Heart left ventricle (tissue), 16 donors: ENCODE measurements at regions not wholly inside any gene's neighbourhood (a gene's known extent, or its start where the extent isn't known, plus 50 kb on each side); places are given as distances from the start of the nearest gene placed in this dataset.

Experiments used
- ATAC-seq, 4 donors: fragments of 200-7000 bp; cut with Tn5 transposase; one replicate each; pipeline ENCODE4 v1.9.1; 2020 to 2022; ENCODE audit warnings: moderate library complexity in 4 of 4, mild to moderate bottlenecking in 3 of 4, moderate number of reproducible peaks in 1 of 4
- DNase-seq, 5 donors: peaks; one replicate each; pipeline ENCODE4 v3.0.0-alpha.2; 2020
- H3K27ac ChIP-seq, 12 donors: fragments of 200-600 bp; sonication (generic) in 4 of 12; one replicate each; pipeline versions ENCODE4 v1.5.0 to v1.8.0; 2016 to 2022; ENCODE audit warnings: mild to moderate bottlenecking in 2 of 12
- H3K27me3 ChIP-seq, 9 donors: fragments of 200-600 bp; sonication (generic) in 2 of 9; one replicate each; pipeline versions ENCODE4 v1.5.1 to v1.8.0; 2016 to 2022; ENCODE audit warnings: mild to moderate bottlenecking in 3 of 9
- H3K36me3 ChIP-seq, 9 donors: fragments of 200-600 bp; sonication (generic) in 2 of 9; one replicate each; pipeline versions ENCODE4 v1.5.0 to v1.8.0; 2018 to 2022; ENCODE audit warnings: mild to moderate bottlenecking in 2 of 9
- H3K4me1 ChIP-seq, 12 donors: fragments of 200-600 bp; sonication (generic) in 4 of 12; one replicate each; pipeline versions ENCODE4 v1.5.0 to v1.8.0; 2016 to 2022; ENCODE audit warnings: mild to moderate bottlenecking in 3 of 12
- H3K4me3 ChIP-seq, 12 donors: fragments of 200-600 bp; sonication (generic) in 4 of 12; one replicate each; pipeline versions ENCODE4 v1.5.0 to v1.8.0; 2017 to 2022; ENCODE audit warnings: mild to moderate bottlenecking in 9 of 12, moderate library complexity in 4 of 12
- H3K9me3 ChIP-seq, 12 donors: fragments of 200-600 bp; sonication (generic) in 4 of 12; one replicate each; pipeline versions ENCODE4 v1.5.0 to v1.8.0; 2016 to 2022; ENCODE audit warnings: mild to moderate bottlenecking in 1 of 12
- POLR2A ChIP-seq, 2 donors: fragments of 450-650 bp; IDR thresholded peaks; one replicate each; pipeline ENCODE4 v1.6.1; 2017; ENCODE audit warnings: antibody characterized with exemption in 2 of 2, mild to moderate bottlenecking in 2 of 2, moderate library complexity in 2 of 2
- WGBS, 4 donors: extraction: QIAGEN DNeasy Blood & Tissue Kit in 2 of 4; methylation state at CpG; one replicate each; pipeline versions ENCODE4 v1.1.5 to v1.1.7; 2013 to 2018; 5-methylcytosine and 5-hydroxymethylcytosine counted together
- intact Hi-C, 10 donors: fragments of 100-400 bp; cut with DNase I; formaldehyde crosslinking; loops; one replicate each; pipeline versions ENCODE4 v1.11.1 to v1.14.2; 2022
- TF ChIP-seq, protein P1 (sequence below), 12 donors: fragments of 200-600 bp; sonication (generic) in 4 of 12; IDR thresholded peaks; one replicate each; pipeline versions ENCODE4 v1.5.0 to v1.8.0; 2018 to 2022; ENCODE audit warnings: antibody characterized with exemption in 12 of 12, mild to moderate bottlenecking in 5 of 12
- donor health status: ischemic (EF 13 %, LVEDD 7.1; RV severe dilation, severe dysfunction).
- donor health status: healthy with polysubstance abuse.
- donor health status: DM: no; HTN: yes; CAD: no.
- donor health status: DM: no; HTN: no; CAD: no.
- donor health status: ischemic (EF 25% LVEDD 6.9; RV normal size, moderate dysfunction).
- donor health status: ischemic (EF 25% LVEDD 5.7; RV mildly dilated, moderate dysfunction).
- donor health status: healthy.
- donor health status: DM: yes; HTN: yes; CAD: no.
- donor health status: ischemic (EF 35%, LVEDD 5.7; RV mildly dilated, moderate dysfunction).
- donor health status: nonischemic (EF 11% LVEDD 7.7; RV severe dilation, severe dysfunction).
- donor health status: DM: yes; HTN: yes; CAD: no.
- donor health status: PGD.
- donor health status: ischemic (EF 29% LVEDD 5.4; RV normal size, mild dysfunction).
- donor health status: nonischemic (EF 23%, LVEDD 6.1; RV moderate dilation, normal function).

DNA sequence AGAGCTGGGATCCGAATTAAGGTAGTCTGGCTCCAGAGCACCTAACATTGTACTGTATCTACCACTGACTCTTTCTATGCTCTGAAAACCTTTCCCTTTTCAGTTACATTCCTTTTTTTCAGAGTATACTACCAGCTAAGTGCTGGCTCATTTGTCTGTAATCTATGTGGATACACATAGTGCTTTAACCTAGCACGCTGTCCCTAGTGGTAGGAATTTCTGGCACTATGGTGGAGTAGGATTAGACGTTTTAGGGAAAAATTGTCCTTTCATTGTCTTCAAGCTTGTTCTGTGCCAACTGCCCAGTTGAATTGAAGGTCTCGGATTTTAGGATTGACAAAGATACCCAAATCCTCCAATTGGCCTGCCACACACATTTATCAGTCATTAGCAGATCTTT lies 259.1 kb upstream of the FERMT1 start:
- Histone ChIP-seq H3K9me3 (peaks cover 0 to 2% (median 0%) of the 10 kb centered on the region in 12 donors), H3K27me3 (no peaks in the 10 kb centered on the region), H3K4me3 (no peak overlapping the region), H3K36me3 (no peaks in the 10 kb centered on the region), H3K27ac (no peak overlapping the region), H3K4me1 (no peaks in the 10 kb centered on the region)
- ATAC-seq: no peak
- DNase-seq: no peak
- intact Hi-C loops: no loop called here
- TF ChIP-seq, protein P1, sequence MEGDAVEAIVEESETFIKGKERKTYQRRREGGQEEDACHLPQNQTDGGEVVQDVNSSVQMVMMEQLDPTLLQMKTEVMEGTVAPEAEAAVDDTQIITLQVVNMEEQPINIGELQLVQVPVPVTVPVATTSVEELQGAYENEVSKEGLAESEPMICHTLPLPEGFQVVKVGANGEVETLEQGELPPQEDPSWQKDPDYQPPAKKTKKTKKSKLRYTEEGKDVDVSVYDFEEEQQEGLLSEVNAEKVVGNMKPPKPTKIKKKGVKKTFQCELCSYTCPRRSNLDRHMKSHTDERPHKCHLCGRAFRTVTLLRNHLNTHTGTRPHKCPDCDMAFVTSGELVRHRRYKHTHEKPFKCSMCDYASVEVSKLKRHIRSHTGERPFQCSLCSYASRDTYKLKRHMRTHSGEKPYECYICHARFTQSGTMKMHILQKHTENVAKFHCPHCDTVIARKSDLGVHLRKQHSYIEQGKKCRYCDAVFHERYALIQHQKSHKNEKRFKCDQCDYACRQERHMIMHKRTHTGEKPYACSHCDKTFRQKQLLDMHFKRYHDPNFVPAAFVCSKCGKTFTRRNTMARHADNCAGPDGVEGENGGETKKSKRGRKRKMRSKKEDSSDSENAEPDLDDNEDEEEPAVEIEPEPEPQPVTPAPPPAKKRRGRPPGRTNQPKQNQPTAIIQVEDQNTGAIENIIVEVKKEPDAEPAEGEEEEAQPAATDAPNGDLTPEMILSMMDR (IDR thresholded peaks at IDR 0.05): peak in 6 of 12 donors; percentile 10 to 42 (median 29)
- no peak for TF ChIP-seq POLR2A (IDR thresholded peaks at IDR 0.05)
- WGBS, 4 donors: 28 to 45% (median 33%) methylated on average over 4 of the region's 4 CpGs

DNA sequence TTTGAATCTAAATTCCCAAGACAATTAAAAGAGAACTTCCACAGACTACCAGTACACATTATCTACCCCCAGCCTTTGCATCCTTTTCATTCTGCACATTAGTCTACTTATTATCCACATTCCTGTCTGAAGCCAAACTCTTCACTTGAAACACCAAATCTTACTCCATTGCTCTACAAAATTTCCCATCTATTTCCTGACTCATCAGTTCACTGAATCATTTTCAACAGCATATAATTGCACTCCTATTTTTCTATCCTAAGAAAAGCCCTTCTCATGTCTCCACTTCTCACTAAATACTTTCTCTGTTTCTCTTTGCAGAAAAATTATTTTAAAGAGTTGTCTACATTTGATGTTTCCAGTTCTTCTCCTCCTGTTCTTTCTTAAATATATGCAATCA lies 239.4 kb upstream of the FERMT1 start:
- TF ChIP-seq, protein P1 (IDR thresholded peaks at IDR 0.05): no peak
- TF ChIP-seq POLR2A (IDR thresholded peaks at IDR 0.05): no peak
- no peak overlapping the region for H3K4me3 ChIP-seq
- H3K36me3 ChIP-seq: no peaks in the 10 kb centered on the region
- DNase-seq (no peak), ATAC-seq (no peak)
- H3K27me3 ChIP-seq: no peaks in the 10 kb centered on the region
- peaks cover 0 to 3% (median 0%) of the 10 kb centered on the region in 12 donors for H3K9me3 ChIP-seq
- no peaks in the 10 kb centered on the region for H3K4me1 ChIP-seq
- intact Hi-C loops: no loop called here
- no peak overlapping the region for H3K27ac ChIP-seq

DNA sequence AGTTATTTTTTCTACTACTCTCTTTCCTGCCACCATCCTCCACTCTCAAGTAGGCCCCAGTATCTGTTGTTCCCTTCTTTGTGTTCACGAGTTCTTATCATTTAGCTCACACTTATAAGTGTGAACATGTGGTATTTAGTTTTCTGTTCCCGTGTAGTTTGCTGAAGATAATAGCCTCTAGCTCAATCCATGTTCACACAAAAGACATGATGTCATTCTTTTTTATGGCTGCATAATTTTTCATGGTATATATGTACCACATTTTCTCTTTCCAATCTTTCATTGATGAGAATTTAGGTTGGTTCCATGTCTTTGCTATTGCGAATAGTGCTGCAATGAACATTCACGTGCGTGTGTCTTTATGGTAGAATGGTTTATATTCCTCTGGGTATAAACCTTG lies 237.9 kb upstream of the FERMT1 start:
- 65 to 74% (median 67%) methylated on average over 5 of the region's 5 CpGs for WGBS, 4 donors
- DNase-seq: no peak
- Histone ChIP-seq H3K27ac (no peak overlapping the region), H3K4me1 (no peaks in the 10 kb centered on the region), H3K9me3 (no peaks in the 10 kb centered on the region), H3K4me3 (no peak overlapping the region), H3K27me3 (no peaks in the 10 kb centered on the region), H3K36me3 (no peaks in the 10 kb centered on the region)
- no peak for TF ChIP-seq POLR2A (IDR thresholded peaks at IDR 0.05)
- TF ChIP-seq, protein P1 (IDR thresholded peaks at IDR 0.05): no peak
- ATAC-seq: no peak
- intact Hi-C loops: no loop called here

DNA sequence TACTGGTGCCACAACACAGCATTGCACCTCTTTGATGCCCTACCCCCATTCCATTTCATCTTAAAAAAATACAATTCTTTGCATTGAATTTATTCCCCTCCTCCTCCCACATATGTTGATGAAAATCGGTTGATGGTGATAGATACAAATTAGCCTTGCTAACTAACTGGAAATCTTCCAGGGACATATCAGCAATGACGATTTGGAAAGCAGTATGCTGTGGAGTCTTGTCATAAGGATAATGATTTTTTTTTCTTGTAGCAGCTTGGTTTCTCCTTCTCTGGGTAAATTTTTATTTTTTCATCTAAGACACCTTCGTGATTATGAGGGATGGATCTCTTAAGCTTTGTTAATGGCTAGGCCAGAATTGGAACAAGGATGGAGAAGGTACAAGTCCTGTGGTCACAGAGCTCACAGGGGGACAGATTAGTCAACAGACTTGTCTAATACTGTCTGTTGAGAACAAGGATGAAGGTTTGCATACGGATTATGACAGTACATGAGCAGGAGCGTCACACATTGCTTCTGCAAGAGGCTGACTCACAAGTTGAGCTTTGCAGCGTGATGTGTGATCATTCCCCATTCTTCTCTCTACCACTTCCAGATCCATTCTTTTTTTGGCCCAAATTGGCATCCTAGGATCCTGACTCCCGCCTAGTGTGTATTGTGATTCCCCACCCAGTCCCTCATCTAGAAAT lies 233.1 kb upstream of the FERMT1 start:
- Histone ChIP-seq H3K4me1 (no peaks in the 10 kb centered on the region), H3K27me3 (no peaks in the 10 kb centered on the region), H3K4me3 (no peak overlapping the region), H3K36me3 (no peaks in the 10 kb centered on the region), H3K27ac (no peak overlapping the region), H3K9me3 (no peaks in the 10 kb centered on the region)
- WGBS, 4 donors: 68 to 79% (median 76%) methylated on average over 7 of the region's 7 CpGs
- no peak for ATAC-seq
- intact Hi-C loops: no loop called here
- TF ChIP-seq, protein P1 (IDR thresholded peaks at IDR 0.05): no peak
- TF ChIP-seq POLR2A (IDR thresholded peaks at IDR 0.05): no peak
- no peak for DNase-seq
